HG03575 (cell line): ENCODE measurements at regions not wholly inside any gene's neighbourhood (a gene's known extent, or its start where the extent isn't known, plus 50 kb on each side); places are given as distances from the start of the nearest gene placed in this dataset.

Experiments
- ATAC-seq: cut with Tn5 transposase; IDR thresholded peaks from one replicate; pipeline ENCODE4 v1.9.1; 2021; ENCODE audit not compliant: unreplicated experiment, insufficient number of reproducible peaks, low FRiP score; ENCODE audit errors: extremely low read depth

- ATAC-seq: no peak
Measured at GRCh38 chr6:74071214-74071613, 375.2 kb downstream of the CD109 start.

GRCh38 chr6:74070711-74071110 is 374.7 kb downstream of the CD109 start:
- no peak for ATAC-seq

- ATAC-seq: no peak
Measured at GRCh38 chr6:74070091-74070490, 374.1 kb downstream of the CD109 start.

- ATAC-seq: no peak
Measured at GRCh38 chr6:74069089-74069581, 373.1 kb downstream of the CD109 start.

- ATAC-seq: no peak
Measured at GRCh38 chr6:74066168-74066871, 370.3 kb downstream of the CD109 start.

GRCh38 chr6:74065705-74066104 is 369.7 kb downstream of the CD109 start:
- no peak for ATAC-seq

GRCh38 chr6:74063391-74063790 is 367.4 kb downstream of the CD109 start:
- ATAC-seq: no peak

- ATAC-seq: no peak
Measured at GRCh38 chr6:74061201-74061600, 365.2 kb downstream of the CD109 start.

GRCh38 chr6:74060354-74060753 is 364.4 kb downstream of the CD109 start:
- no peak for ATAC-seq

- no peak for ATAC-seq
Measured at GRCh38 chr6:74058606-74059005, 362.6 kb downstream of the CD109 start.

GRCh38 chr6:74057326-74057725 is 361.3 kb downstream of the CD109 start:
- no peak for ATAC-seq

GRCh38 chr6:74054190-74054589 is 358.2 kb downstream of the CD109 start:
- ATAC-seq: no peak

GRCh38 chr6:74050921-74051320 is 354.9 kb downstream of the CD109 start:
- no peak for ATAC-seq

- no peak for ATAC-seq
Measured at GRCh38 chr6:74048387-74048786, 352.4 kb downstream of the CD109 start.

- no peak for ATAC-seq
Measured at GRCh38 chr6:74044417-74045096, 348.6 kb downstream of the CD109 start.

- ATAC-seq: no peak
Measured at GRCh38 chr6:74041420-74041819, 345.4 kb downstream of the CD109 start.

- no peak for ATAC-seq
Measured at GRCh38 chr6:74018825-74019224, 322.8 kb downstream of the CD109 start.

- ATAC-seq: no peak
Measured at GRCh38 chr6:74015427-74015826, 319.4 kb downstream of the CD109 start.

- no peak for ATAC-seq
Measured at GRCh38 chr6:74000666-74001490, 304.9 kb downstream of the CD109 start.
